Body of pancreas (tissue), 4 donors: ENCODE measurements at regions not wholly inside any gene's neighbourhood (a gene's known extent, or its start where the extent isn't known, plus 50 kb on each side); places are given as distances from the start of the nearest gene placed in this dataset.

Experiments
- POLR2A ChIP-seq, 3 donors: fragments of 450-650 bp; IDR thresholded peaks; one replicate each; pipeline ENCODE4 v1.6.1; 2016; ENCODE audit warnings: antibody characterized with exemption in 3 of 3, mild to moderate bottlenecking in 2 of 3
- TF ChIP-seq, protein P1 (sequence below), 7 experiments: fragments of 450-650 bp in 4 of 7; fragments of 200-600 bp in 3 of 7; sonication (generic) in 3 of 7; IDR thresholded peaks; one replicate each; pipeline ENCODE4 v1.5.1; 2016 to 2019; ENCODE audit warnings: antibody characterized with exemption in 7 of 7

DNA sequence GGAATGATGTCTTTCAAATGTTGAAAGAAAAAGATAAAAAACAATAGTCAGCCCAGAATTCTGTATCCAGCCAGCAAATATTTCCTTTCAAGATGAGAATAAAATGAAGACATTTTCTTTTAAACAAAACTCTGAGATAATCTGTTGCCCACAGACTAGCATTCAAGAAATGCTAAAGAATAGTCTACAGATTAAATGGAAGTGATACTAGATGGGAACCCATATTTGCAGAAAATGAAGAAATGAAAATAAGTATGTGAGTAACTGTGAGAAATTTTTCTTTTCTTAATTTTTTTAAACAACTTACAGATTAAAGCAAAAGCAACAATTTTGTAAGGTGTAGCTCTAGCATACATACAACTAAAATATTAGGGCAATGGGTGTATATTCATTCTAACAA is 469.8 kb downstream of the IGSF11 start:
- TF ChIP-seq, protein P1, sequence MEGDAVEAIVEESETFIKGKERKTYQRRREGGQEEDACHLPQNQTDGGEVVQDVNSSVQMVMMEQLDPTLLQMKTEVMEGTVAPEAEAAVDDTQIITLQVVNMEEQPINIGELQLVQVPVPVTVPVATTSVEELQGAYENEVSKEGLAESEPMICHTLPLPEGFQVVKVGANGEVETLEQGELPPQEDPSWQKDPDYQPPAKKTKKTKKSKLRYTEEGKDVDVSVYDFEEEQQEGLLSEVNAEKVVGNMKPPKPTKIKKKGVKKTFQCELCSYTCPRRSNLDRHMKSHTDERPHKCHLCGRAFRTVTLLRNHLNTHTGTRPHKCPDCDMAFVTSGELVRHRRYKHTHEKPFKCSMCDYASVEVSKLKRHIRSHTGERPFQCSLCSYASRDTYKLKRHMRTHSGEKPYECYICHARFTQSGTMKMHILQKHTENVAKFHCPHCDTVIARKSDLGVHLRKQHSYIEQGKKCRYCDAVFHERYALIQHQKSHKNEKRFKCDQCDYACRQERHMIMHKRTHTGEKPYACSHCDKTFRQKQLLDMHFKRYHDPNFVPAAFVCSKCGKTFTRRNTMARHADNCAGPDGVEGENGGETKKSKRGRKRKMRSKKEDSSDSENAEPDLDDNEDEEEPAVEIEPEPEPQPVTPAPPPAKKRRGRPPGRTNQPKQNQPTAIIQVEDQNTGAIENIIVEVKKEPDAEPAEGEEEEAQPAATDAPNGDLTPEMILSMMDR (IDR thresholded peaks at IDR 0.05) = no peak
- TF ChIP-seq POLR2A (IDR thresholded peaks at IDR 0.05) = no peak
